HCT116 (cell line): ENCODE measurements at regions not wholly inside any gene's neighbourhood (a gene's known extent, or its start where the extent isn't known, plus 50 kb on each side); places are given as distances from the start of the nearest gene placed in this dataset.

Source experiments
- CTCF ChIP-seq, 3 experiments: fragments of 200-600 bp in 1 of 3; sonication (generic) in 1 of 3; IDR thresholded peaks in 2 of 3; conservative IDR thresholded peaks in 1 of 3; 2 replicates each; pipeline ENCODE4 v1.5.1; 2012 to 2017; ENCODE audit warnings: low read depth in 2 of 3, low read length in 2 of 3, antibody characterized with exemption in 1 of 3, borderline replicate concordance in 1 of 3, control low read depth in 1 of 3, mild to moderate bottlenecking in 1 of 3, mixed read lengths in 1 of 3, mixed run types in 1 of 3, moderate library complexity in 1 of 3; ENCODE audit not compliant: insufficient read depth in 1 of 3
- EGR1 ChIP-seq: IDR thresholded peaks from 2 replicates; pipeline ENCODE4 v1.6.1; 2012; ENCODE audit warnings: low read depth
- EZH2 ChIP-seq: fragments of 200-600 bp; sonication (generic); IDR thresholded peaks from 2 replicates; pipeline ENCODE4 v1.6.1; 2017; ENCODE audit warnings: antibody characterized with exemption, mixed run types
- EZH2phosphoT487 ChIP-seq: fragments of 200-600 bp; IDR thresholded peaks from 2 replicates; pipeline ENCODE4 v1.6.1; 2018; ENCODE audit warnings: antibody characterized with exemption, borderline replicate concordance
- MAX ChIP-seq: IDR thresholded peaks from 2 replicates; pipeline ENCODE4 v1.6.1; 2012
- POLR2A ChIP-seq: IDR thresholded peaks from 2 replicates; pipeline ENCODE4 v1.7.0; 2011; ENCODE audit warnings: borderline replicate concordance; ENCODE audit not compliant: insufficient read depth, insufficient read length; ENCODE audit errors: extremely low read depth
- POLR2AphosphoS5 ChIP-seq: IDR thresholded peaks from 2 replicates; pipeline ENCODE4 v1.6.1; 2011; ENCODE audit warnings: mild to moderate bottlenecking, low read depth, low read length, moderate library complexity
- REST ChIP-seq: IDR thresholded peaks from 2 replicates; pipeline ENCODE4 v1.6.1; 2012; ENCODE audit warnings: low read depth
- SP1 ChIP-seq: IDR thresholded peaks from 2 replicates; pipeline ENCODE4 v1.6.1; 2012; ENCODE audit warnings: low read depth
- SRF ChIP-seq: IDR thresholded peaks from 2 replicates; pipeline ENCODE4 v1.6.1; 2012; ENCODE audit warnings: low read depth
- TCF7L2 ChIP-seq: IDR thresholded peaks from 2 replicates; pipeline ENCODE4 v1.7.0; 2011; ENCODE audit warnings: borderline replicate concordance, inconsistent platforms; ENCODE audit not compliant: insufficient read depth, insufficient read length; ENCODE audit errors: extremely low read depth
- YY1 ChIP-seq: IDR thresholded peaks from 2 replicates; pipeline ENCODE4 v1.6.1; 2011; ENCODE audit warnings: low read length, low read depth, moderate library complexity, mild to moderate bottlenecking; ENCODE audit not compliant: insufficient replicate concordance; ENCODE audit errors: extremely low read depth
- ZFX ChIP-seq: fragments of 450-650 bp; IDR thresholded peaks from 2 replicates; pipeline ENCODE4 v1.6.1; 2017

- TF ChIP-seq SP1 (no peak), POLR2A (no peak), MAX (no peak), EGR1 (no peak), CTCF (IDR thresholded peaks at IDR 0.05 in 2 of 3, conservative IDR thresholded peaks at IDR 0.05 in 1 of 3; ENCODE audit: borderline replicate concordance in 1 of 3, insufficient read depth in 1 of 3, low read depth in 2 of 3, low read length in 2 of 3) (no peak), EZH2phosphoT487 (no peak), YY1 (no peak), POLR2AphosphoS5 (no peak), TCF7L2 (no peak), ZFX (no peak), SRF (no peak), EZH2 (no peak), REST (no peak)
Measured at GRCh38 chr10:65355141-65355680, 1570.6 kb upstream of the LRRTM3 start.
